Neural progenitor cell (in vitro differentiated cells): ENCODE measurements at regions not wholly inside any gene's neighbourhood (a gene's known extent, or its start where the extent isn't known, plus 50 kb on each side); places are given as distances from the start of the nearest gene placed in this dataset.

Source experiments
- EZH2 ChIP-seq: fragments of 200-600 bp; sonication (generic); IDR thresholded peaks from 2 replicates; pipeline ENCODE4 v1.6.1; 2017; ENCODE audit warnings: antibody characterized with exemption, mild to moderate bottlenecking, moderate library complexity
- EZH2phosphoT487 ChIP-seq: fragments of 200-600 bp; sonication (generic); IDR thresholded peaks from 2 replicates; pipeline ENCODE4 v1.6.1; 2017; ENCODE audit warnings: antibody characterized with exemption
- TF ChIP-seq, protein P1 (sequence below): fragments of 200-600 bp; sonication (generic); IDR thresholded peaks from 2 replicates; pipeline ENCODE4 v1.5.1; 2017; ENCODE audit warnings: antibody characterized with exemption, mild to moderate bottlenecking

DNA sequence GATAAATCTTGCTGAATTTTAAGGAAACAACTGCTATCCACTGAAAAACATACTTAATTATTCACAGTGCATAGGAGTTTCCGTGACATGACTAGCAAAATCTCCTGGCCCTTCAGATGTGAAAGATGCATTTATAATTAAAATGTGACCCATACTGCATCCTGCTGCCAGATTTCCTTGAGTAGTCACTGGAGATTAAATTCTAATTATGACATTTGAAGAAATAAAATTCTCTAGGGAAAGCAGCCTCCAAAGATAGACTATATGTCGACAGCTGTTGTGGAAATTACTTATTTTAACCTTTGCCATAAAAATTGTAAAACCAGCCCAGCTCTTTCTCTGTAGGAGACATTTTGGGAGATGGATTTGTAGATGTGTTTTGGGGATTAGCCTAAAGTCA, 193.6 kb upstream of the SMC2 start:
- TF ChIP-seq, protein P1, sequence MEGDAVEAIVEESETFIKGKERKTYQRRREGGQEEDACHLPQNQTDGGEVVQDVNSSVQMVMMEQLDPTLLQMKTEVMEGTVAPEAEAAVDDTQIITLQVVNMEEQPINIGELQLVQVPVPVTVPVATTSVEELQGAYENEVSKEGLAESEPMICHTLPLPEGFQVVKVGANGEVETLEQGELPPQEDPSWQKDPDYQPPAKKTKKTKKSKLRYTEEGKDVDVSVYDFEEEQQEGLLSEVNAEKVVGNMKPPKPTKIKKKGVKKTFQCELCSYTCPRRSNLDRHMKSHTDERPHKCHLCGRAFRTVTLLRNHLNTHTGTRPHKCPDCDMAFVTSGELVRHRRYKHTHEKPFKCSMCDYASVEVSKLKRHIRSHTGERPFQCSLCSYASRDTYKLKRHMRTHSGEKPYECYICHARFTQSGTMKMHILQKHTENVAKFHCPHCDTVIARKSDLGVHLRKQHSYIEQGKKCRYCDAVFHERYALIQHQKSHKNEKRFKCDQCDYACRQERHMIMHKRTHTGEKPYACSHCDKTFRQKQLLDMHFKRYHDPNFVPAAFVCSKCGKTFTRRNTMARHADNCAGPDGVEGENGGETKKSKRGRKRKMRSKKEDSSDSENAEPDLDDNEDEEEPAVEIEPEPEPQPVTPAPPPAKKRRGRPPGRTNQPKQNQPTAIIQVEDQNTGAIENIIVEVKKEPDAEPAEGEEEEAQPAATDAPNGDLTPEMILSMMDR: no peak
- TF ChIP-seq EZH2phosphoT487 (no peak), EZH2 (no peak)
